ENCODE measurements at regions not wholly inside any gene's neighbourhood (a gene's known extent, or its start where the extent isn't known, plus 50 kb on each side); places are given as distances from the start of the nearest gene placed in this dataset.

GRCh38 chr4:11505221-11505971 lies 76.7 kb upstream of the HS3ST1 start:
- Histone ChIP-seq H3K36me3 (ENCODE audit: insufficient read depth in 1 of 2, low read depth in 1 of 2) (no peaks in the 10 kb centered on the region), H3K9me3 (no peaks in the 10 kb centered on the region), H3K27me3 (ENCODE audit: insufficient read depth in 3 of 3, low read length in 2 of 3) (peaks cover 0 to 3% (median 0%) of the 10 kb centered on the region in 3 donors), H3K4me3 (no peak overlapping the region), H3K27ac (no peak overlapping the region), H3K4me1 (no peaks in the 10 kb centered on the region)
- no peak for TF ChIP-seq CTCF (IDR thresholded peaks at IDR 0.05)
- intact Hi-C loops (cut with DNase I): no loop called here
- ATAC-seq (no peak), DNase-seq (no peak)
- WGBS, 3 donors: 30 to 33% (median 31%) methylated on average over 5 of the region's 5 CpGs

- ATAC-seq: no peak
- H3K36me3 ChIP-seq (ENCODE audit: insufficient read depth in 1 of 2, low read depth in 1 of 2): no peaks in the 10 kb centered on the region
- no peak overlapping the region for H3K4me3 ChIP-seq
- no peak for DNase-seq
- peaks cover 0 to 3% (median 0%) of the 10 kb centered on the region in 3 donors for H3K27me3 ChIP-seq (ENCODE audit: insufficient read depth in 3 of 3, low read length in 2 of 3)
- H3K27ac ChIP-seq: no peak overlapping the region
- no peaks in the 10 kb centered on the region for H3K4me1 ChIP-seq
- intact Hi-C loops (cut with DNase I): no loop called here
- no peak for TF ChIP-seq CTCF (IDR thresholded peaks at IDR 0.05)
- H3K9me3 ChIP-seq: peaks cover 2% of the 10 kb centered on the region
- WGBS, 3 donors: 22 to 34% (median 27%) methylated on average over 3 of the region's 3 CpGs
Observed at GRCh38 chr4:11503166-11503565, 74.5 kb upstream of the HS3ST1 start.

- DNase-seq (no peak), ATAC-seq (no peak)
- no peak overlapping the region for H3K27ac ChIP-seq
- WGBS, 3 donors: 73 to 78% (median 76%) methylated on average over 3 of the region's 3 CpGs
- H3K9me3 ChIP-seq: peaks cover 9% of the 10 kb centered on the region
- H3K27me3 ChIP-seq (ENCODE audit: insufficient read depth in 3 of 3, low read length in 2 of 3): peaks cover 0 to 3% (median 0%) of the 10 kb centered on the region in 3 donors
- intact Hi-C loops (cut with DNase I): no loop called here
- H3K4me1 ChIP-seq: no peaks in the 10 kb centered on the region
- H3K4me3 ChIP-seq: no peak overlapping the region
- no peak for TF ChIP-seq CTCF (IDR thresholded peaks at IDR 0.05)
- no peaks in the 10 kb centered on the region for H3K36me3 ChIP-seq (ENCODE audit: insufficient read depth in 1 of 2, low read depth in 1 of 2)
Observed at GRCh38 chr4:11497972-11498371, 69.3 kb upstream of the HS3ST1 start.

GRCh38 chr4:11497212-11497806 lies 68.6 kb upstream of the HS3ST1 start:
- no peak overlapping the region for H3K4me3 ChIP-seq
- H3K9me3 ChIP-seq: peaks cover 9% of the 10 kb centered on the region
- peaks cover 0 to 3% (median 0%) of the 10 kb centered on the region in 3 donors for H3K27me3 ChIP-seq (ENCODE audit: insufficient read depth in 3 of 3, low read length in 2 of 3)
- no peak for TF ChIP-seq CTCF (IDR thresholded peaks at IDR 0.05)
- DNase-seq (no peak), ATAC-seq (no peak)
- no peaks in the 10 kb centered on the region for H3K36me3 ChIP-seq (ENCODE audit: insufficient read depth in 1 of 2, low read depth in 1 of 2)
- intact Hi-C loops (cut with DNase I): no loop called here
- WGBS, 3 donors: 70 to 85% (median 82%) methylated on average over 1 of the region's 1 CpG
- H3K4me1 ChIP-seq: no peaks in the 10 kb centered on the region
- H3K27ac ChIP-seq: no peak overlapping the region
